ENCODE measurements at regions not wholly inside any gene's neighbourhood (a gene's known extent, or its start where the extent isn't known, plus 50 kb on each side); places are given as distances from the start of the nearest gene placed in this dataset.

DNA sequence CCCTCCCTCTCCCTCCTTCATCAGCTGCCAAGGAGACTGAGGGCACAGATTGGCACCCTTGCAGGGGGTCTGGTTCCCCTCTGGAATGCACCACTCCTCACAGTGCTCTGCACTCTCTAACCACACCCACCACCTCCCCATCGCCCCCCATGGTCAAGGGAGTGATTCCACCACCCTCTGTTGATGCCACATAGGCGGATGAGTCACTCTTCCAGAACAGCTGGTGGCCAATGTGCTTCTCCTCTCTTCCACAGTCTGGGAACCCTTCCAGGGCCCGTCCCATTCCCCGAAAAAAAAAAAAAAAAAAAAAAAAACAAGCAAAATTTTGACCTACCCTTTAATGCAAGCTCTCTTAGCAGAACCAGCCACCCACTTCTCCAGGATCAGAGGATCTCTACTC lies 341.3 kb upstream of the KLF3 start:
- intact Hi-C loops (cut with DNase I), result loop anchor here (5.0 kb wide), 1 partner anchor 350 kb away; no protein-coding TSS in a partner anchor
- TF ChIP-seq CTCF (IDR thresholded peaks at IDR 0.05), result no peak
- no peak for TF ChIP-seq POLR2A (IDR thresholded peaks at IDR 0.05)
- ATAC-seq, result no peak
- H3K36me3 ChIP-seq (replicated peaks in 1 of 2; ENCODE audit: insufficient read depth in 1 of 2, low read depth in 2 of 2), result no peaks in the 10 kb centered on the region
- peaks cover 23% of the 10 kb centered on the region for H3K4me1 ChIP-seq
- H3K9me3 ChIP-seq, result no peaks in the 10 kb centered on the region
- no peak overlapping the region for H3K27ac ChIP-seq
- 35 to 57% methylated on average over 4 of the region's 4 CpGs for WGBS, 2 donors
- DNase-seq, result peak in 2 of 4 donors; percentile 25 to 27
- no peaks in the 10 kb centered on the region for H3K27me3 ChIP-seq
- no peak overlapping the region for H3K4me3 ChIP-seq

GRCh38 chr4:38323141-38323641 lies 340.8 kb upstream of the KLF3 start:
- intact Hi-C loops (cut with DNase I), result loop anchor here (5.0 kb wide), 1 partner anchor 349 kb away; no protein-coding TSS in a partner anchor
- TF ChIP-seq CTCF (IDR thresholded peaks at IDR 0.05) (no peak), POLR2A (IDR thresholded peaks at IDR 0.05) (no peak)
- H3K4me3 ChIP-seq, result no peak overlapping the region
- WGBS, 2 donors, result 83 to 88% methylated on average over 4 of the region's 4 CpGs
- H3K9me3 ChIP-seq, result no peaks in the 10 kb centered on the region
- DNase-seq (no peak), ATAC-seq (no peak)
- peaks cover 21% of the 10 kb centered on the region for H3K4me1 ChIP-seq
- no peak overlapping the region for H3K27ac ChIP-seq
- no peaks in the 10 kb centered on the region for H3K36me3 ChIP-seq (replicated peaks in 1 of 2; ENCODE audit: insufficient read depth in 1 of 2, low read depth in 2 of 2)
- no peaks in the 10 kb centered on the region for H3K27me3 ChIP-seq

GRCh38 chr4:38324861-38325628 lies 339.0 kb upstream of the KLF3 start:
- peaks cover 5% of the 10 kb centered on the region for H3K4me1 ChIP-seq
- no peak for TF ChIP-seq POLR2A (IDR thresholded peaks at IDR 0.05)
- TF ChIP-seq CTCF (IDR thresholded peaks at IDR 0.05), result no peak
- WGBS, 2 donors, result 90 to 100% methylated on average over 2 to 11 of the region's 31 CpGs
- no peaks in the 10 kb centered on the region for H3K27me3 ChIP-seq
- ATAC-seq (no peak), DNase-seq (no peak)
- no peaks in the 10 kb centered on the region for H3K36me3 ChIP-seq (replicated peaks in 1 of 2; ENCODE audit: insufficient read depth in 1 of 2, low read depth in 2 of 2)
- no peak overlapping the region for H3K27ac ChIP-seq
- no peaks in the 10 kb centered on the region for H3K9me3 ChIP-seq
- H3K4me3 ChIP-seq, result no peak overlapping the region
- intact Hi-C loops (cut with DNase I), result loop anchor here (5.0 kb wide), 2 partner anchors 52 to 347 kb away; no protein-coding TSS in a partner anchor

- intact Hi-C loops (cut with DNase I), result loop anchor here (5.0 kb wide), 1 partner anchor 52 kb away; no protein-coding TSS in a partner anchor
- H3K27ac ChIP-seq, result no peak overlapping the region
- no peaks in the 10 kb centered on the region for H3K36me3 ChIP-seq (replicated peaks in 1 of 2; ENCODE audit: insufficient read depth in 1 of 2, low read depth in 2 of 2)
- H3K4me3 ChIP-seq, result no peak overlapping the region
- no peaks in the 10 kb centered on the region for H3K9me3 ChIP-seq
- DNase-seq (no peak), ATAC-seq (no peak)
- peaks cover under 1% of the 10 kb centered on the region for H3K4me1 ChIP-seq
- TF ChIP-seq CTCF (IDR thresholded peaks at IDR 0.05) (no peak), POLR2A (IDR thresholded peaks at IDR 0.05) (no peak)
- H3K27me3 ChIP-seq, result no peaks in the 10 kb centered on the region
- WGBS, 2 donors, result 93 to 95% methylated on average over 2 of the region's 2 CpGs
These were observed 338.4 kb upstream of the KLF3 start for GRCh38 chr4:38325629-38325913.

GRCh38 chr4:38326499-38326898 lies 337.5 kb upstream of the KLF3 start:
- ATAC-seq, result no peak
- Histone ChIP-seq H3K4me3 (no peak overlapping the region), H3K36me3 (replicated peaks in 1 of 2; ENCODE audit: insufficient read depth in 1 of 2, low read depth in 2 of 2) (no peaks in the 10 kb centered on the region), H3K27me3 (no peaks in the 10 kb centered on the region), H3K9me3 (no peaks in the 10 kb centered on the region), H3K4me1 (no peaks in the 10 kb centered on the region), H3K27ac (no peak overlapping the region)
- no peak for TF ChIP-seq CTCF (IDR thresholded peaks at IDR 0.05)
- no peak for DNase-seq
- intact Hi-C loops (cut with DNase I), result loop anchor here (5.0 kb wide), 1 partner anchor 51 kb away; no protein-coding TSS in a partner anchor
- 89 to 90% methylated on average over 3 of the region's 3 CpGs for WGBS, 2 donors
